Fibroblast of mammary gland (primary cell): ENCODE measurements at regions not wholly inside any gene's neighbourhood (a gene's known extent, or its start where the extent isn't known, plus 50 kb on each side); places are given as distances from the start of the nearest gene placed in this dataset.

Source experiments
- DNase-seq: peaks from one replicate; pipeline ENCODE4 v3.0.0-alpha.2; 2010; ENCODE audit warnings: low read depth
- H3K4me3 ChIP-seq: 2 replicates; pipeline ENCODE4 v1.5.1; 2011; ENCODE audit warnings: low read depth, mild to moderate bottlenecking, low read length, moderate library complexity; ENCODE audit not compliant: control insufficient read depth
- TF ChIP-seq, protein P1 (sequence below): conservative IDR thresholded peaks from 2 replicates; pipeline ENCODE4 v1.5.1; 2011; ENCODE audit warnings: low read depth, low read length, inconsistent platforms; ENCODE audit not compliant: control insufficient read depth, insufficient read depth

DNA sequence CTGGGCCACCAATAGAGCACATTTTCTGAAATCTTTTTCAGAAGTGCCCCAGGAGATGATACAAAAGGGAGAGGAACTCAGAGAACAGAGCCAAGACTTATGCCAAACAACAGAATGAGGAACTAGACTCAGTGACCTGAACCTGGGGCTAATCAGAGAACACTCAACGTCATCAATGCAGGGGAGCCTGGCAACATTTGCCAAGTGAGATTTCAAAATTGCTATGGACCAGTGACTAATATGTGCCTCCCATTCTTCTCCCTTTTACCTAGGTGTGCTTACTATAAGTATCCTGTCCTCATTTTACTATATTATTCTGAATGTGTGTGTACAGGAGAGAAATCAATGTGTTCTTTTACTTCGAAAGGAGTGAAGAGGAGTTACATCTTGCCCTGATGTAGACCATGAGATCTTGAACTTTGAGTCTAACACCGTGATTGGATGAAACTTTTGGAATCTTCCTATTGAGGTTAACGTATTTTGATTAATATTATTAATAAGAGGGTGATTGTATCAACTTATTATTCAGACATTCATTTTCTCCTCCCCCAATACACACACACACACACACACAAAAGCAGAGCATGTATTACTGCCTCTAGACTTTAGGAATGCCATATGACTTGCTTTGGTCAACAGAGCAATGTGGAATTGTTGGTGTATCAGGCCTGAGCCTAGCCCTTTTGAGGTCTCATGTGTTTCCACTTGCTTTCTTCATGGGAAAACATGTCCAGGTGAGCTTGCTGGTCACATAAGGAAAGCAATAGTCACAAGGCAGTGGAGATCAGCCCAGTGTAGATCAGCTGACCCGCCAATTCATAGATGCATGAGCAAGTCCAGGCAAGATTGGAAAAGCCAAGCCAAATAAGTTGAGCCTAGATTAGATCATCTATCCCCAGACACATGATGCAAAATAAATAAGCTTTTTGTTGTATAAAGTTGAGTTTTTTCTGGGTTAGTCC is 80.3 kb upstream of the ETS2 start:
- DNase-seq, result no peak
- H3K4me3 ChIP-seq, result no peak overlapping the region

DNA sequence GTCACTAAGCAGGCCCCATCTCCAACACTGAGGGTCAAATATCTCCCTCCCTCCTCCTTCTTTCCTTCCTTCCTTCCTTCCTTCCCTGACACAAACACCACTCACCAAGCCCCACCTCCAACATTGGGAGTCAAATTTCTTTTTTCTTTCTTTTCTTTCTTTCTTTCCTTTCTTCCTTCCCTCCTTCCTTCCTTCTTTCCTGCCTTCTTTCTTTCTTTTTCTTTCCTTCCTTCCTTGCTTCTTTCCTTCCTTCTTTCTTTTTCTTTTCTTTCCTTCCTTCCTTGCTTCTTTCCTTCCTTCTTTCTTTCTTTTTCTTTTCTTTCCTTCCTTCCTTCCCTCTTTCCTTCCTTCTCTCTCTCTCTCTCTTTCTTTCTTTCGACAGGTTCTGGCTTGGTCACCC is 79.2 kb upstream of the ETS2 start:
- TF ChIP-seq, protein P1, sequence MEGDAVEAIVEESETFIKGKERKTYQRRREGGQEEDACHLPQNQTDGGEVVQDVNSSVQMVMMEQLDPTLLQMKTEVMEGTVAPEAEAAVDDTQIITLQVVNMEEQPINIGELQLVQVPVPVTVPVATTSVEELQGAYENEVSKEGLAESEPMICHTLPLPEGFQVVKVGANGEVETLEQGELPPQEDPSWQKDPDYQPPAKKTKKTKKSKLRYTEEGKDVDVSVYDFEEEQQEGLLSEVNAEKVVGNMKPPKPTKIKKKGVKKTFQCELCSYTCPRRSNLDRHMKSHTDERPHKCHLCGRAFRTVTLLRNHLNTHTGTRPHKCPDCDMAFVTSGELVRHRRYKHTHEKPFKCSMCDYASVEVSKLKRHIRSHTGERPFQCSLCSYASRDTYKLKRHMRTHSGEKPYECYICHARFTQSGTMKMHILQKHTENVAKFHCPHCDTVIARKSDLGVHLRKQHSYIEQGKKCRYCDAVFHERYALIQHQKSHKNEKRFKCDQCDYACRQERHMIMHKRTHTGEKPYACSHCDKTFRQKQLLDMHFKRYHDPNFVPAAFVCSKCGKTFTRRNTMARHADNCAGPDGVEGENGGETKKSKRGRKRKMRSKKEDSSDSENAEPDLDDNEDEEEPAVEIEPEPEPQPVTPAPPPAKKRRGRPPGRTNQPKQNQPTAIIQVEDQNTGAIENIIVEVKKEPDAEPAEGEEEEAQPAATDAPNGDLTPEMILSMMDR, result no peak
- H3K4me3 ChIP-seq, result no peak overlapping the region
- DNase-seq, result no peak

More for the DNA sequence above, 80.3 kb upstream of the ETS2 start:
- TF ChIP-seq, protein P1, result no peak

DNA sequence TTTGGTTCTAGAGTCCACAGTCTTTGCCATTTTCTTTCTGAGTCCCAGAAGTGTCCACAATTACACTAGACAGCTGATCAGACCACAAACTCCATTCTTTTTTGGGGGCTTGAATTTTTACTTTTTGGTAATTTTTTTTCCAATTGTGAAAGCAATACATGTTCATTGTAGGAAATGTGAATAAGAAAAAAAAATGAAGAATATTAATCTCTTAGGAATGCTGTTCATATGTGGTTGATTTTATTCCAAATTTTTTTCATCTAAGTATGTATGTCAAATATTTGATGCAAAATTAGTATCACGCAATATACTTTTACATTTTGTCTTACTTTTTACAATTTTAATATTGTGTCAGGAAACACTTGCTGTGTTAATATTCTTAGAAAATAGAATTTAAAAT is 76.4 kb upstream of the ETS2 start:
- DNase-seq, result no peak
- no peak overlapping the region for H3K4me3 ChIP-seq
- TF ChIP-seq, protein P1, result no peak

DNA sequence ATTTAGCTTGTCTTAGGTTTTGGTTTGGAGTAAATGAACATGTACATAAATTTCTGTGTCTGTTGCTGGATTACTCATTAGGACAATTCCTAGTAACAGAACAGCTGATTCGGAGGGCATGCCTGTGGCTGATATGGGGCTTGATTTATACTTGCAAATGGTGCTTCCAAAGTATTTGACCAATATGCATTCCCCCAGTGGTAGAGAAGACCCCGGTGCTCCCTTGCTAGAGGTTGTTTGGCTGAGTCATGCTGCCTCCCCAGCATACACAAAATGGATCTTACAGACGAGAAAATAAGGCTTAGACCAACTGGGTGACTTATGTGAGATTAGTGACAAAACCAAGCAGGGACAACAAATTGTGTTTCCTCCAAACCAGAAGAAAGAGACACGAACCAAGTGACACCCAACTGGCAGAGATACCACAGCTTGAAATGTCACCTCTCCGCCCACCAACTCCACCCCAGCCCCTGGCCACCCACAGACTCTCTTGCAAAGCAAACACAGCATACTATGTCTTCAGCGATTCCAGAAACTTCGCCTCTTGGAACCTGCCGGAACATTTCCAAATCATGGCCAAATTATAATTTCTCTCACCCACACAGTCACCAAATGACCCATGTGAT is 75.9 kb upstream of the ETS2 start:
- no peak for DNase-seq
- H3K4me3 ChIP-seq, result no peak overlapping the region
- TF ChIP-seq, protein P1, result no peak

DNA sequence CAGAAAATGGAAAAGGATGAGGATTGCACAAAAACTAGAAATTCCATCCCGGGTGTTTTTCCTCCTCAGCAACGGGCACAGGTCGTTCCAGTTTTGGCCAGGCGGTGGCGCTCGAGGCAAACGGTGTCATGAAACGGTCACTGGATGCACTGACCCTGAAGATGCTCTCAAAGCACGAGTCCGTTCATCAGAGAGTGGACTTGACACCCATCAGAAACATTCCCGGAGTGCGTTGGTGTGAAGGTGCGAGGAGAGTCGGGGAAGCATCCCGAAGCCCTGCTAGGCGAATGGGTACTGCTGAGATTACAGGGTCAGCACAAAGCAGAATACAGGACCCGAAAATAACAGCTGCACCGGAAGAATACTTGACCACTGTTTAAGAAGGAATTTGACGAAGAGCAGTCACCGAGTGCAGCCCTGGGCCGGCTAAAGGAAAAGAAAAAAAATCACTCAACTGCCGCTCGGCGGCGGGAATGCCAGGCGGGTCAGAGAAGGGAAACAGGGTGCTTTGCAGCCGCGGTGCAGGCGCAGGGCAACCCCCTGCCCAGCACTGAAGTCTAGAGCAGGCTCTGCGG is 71.7 kb upstream of the ETS2 start:
- TF ChIP-seq, protein P1, result peak; percentile 96
- H3K4me3 ChIP-seq, result no peak overlapping the region
- peak; percentile 73 for DNase-seq

DNA sequence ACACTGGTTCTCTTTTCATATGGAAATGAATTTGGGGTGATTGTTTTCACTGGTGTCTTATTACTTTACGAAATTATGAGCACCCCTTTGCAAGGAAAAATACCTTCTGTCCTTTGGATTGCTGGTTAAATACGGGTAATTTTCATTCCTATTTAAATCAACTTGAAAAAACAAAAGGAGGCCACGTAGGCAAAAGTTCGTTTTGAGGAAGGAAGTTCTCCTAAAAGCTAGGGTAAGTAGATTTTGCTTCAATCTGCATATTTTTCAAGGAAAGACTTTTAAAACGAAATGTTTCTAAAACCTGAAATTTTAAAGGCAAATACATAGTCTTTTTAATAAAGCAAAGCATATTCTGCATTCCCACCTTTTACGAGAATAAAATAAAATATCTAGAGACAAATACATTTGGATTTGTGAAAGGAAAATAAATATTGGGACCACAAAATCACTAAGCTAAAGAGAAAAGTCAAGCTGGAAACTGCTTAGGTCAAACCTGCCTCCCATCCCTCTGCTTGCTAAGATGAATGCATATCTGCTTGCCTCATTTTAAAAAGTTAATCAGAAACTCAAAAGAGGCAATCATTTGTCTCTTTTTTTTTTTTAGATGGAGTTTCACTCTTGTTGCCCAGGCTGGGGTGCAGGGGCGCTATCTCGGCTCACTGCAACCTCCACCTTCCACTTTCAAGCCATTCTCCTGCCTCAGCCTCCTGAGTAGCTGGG is 70.9 kb upstream of the ETS2 start:
- no peak overlapping the region for H3K4me3 ChIP-seq
- TF ChIP-seq, protein P1, result no peak
- DNase-seq, result no peak
